Mammary epithelial cell (primary cell): ENCODE measurements at regions not wholly inside any gene's neighbourhood (a gene's known extent, or its start where the extent isn't known, plus 50 kb on each side); places are given as distances from the start of the nearest gene placed in this dataset.

ENCODE experiments used
- CTCF ChIP-seq, 2 donors: IDR thresholded peaks in 1 of 2; conservative IDR thresholded peaks in 1 of 2; 2 replicates each; pipeline ENCODE4 v1.5.1; 2011 to 2012; ENCODE audit warnings: inconsistent platforms in 2 of 2, low read length in 2 of 2, mild to moderate bottlenecking in 2 of 2, control low read depth in 1 of 2, low read depth in 1 of 2; ENCODE audit not compliant: insufficient read depth in 1 of 2; ENCODE audit errors: extremely low read depth in 1 of 2
- EZH2 ChIP-seq: IDR thresholded peaks from 2 replicates; pipeline ENCODE4 v1.6.1; 2012; ENCODE audit warnings: low read length, inconsistent platforms, borderline replicate concordance

GRCh38 chr6:113385020-113385431 is 472.1 kb upstream of the MARCKS start:
- TF ChIP-seq CTCF (conservative IDR thresholded peaks at IDR 0.05 in 1 of 2, IDR thresholded peaks at IDR 0.05 in 1 of 2; ENCODE audit: extremely low read depth in 1 of 2, insufficient read depth in 1 of 2, low read depth in 1 of 2, low read length in 2 of 2) = no peak
- TF ChIP-seq EZH2 = no peak
